K562 (cell line): ENCODE measurements at regions not wholly inside any gene's neighbourhood (a gene's known extent, or its start where the extent isn't known, plus 50 kb on each side); places are given as distances from the start of the nearest gene placed in this dataset.

Experiments used
- MAX ChIP-seq: sonication (generic); formaldehyde crosslinking; IDR thresholded peaks from 2 replicates; pipeline ENCODE4 v1.9.0; 2022; ENCODE audit warnings: mild to moderate bottlenecking, missing genetic modification reagents
- WHSC1 ChIP-seq: IDR thresholded peaks from one replicate; pipeline ENCODE4 v1.6.1; 2012; ENCODE audit warnings: low read length, control low read depth, inconsistent platforms
- ZNF232 ChIP-seq: sonication (generic); formaldehyde crosslinking; IDR thresholded peaks from 2 replicates; pipeline ENCODE4 v1.8.0; 2022; ENCODE audit warnings: mild to moderate bottlenecking, missing genetic modification reagents
- TF ChIP-seq, protein P1 (sequence below), 3 experiments: IDR thresholded peaks in 2 of 3; conservative IDR thresholded peaks in 1 of 3; 2 replicates each; pipeline ENCODE4 v1.5.1; 2011 to 2012; ENCODE audit warnings: low read length in 3 of 3, mild to moderate bottlenecking in 3 of 3, control low read depth in 2 of 3, improper control_type of control experiment in 1 of 3, inconsistent platforms in 1 of 3, low read depth in 1 of 3, mixed read lengths in 1 of 3, moderate library complexity in 1 of 3; ENCODE audit not compliant: insufficient read depth in 2 of 3

DNA sequence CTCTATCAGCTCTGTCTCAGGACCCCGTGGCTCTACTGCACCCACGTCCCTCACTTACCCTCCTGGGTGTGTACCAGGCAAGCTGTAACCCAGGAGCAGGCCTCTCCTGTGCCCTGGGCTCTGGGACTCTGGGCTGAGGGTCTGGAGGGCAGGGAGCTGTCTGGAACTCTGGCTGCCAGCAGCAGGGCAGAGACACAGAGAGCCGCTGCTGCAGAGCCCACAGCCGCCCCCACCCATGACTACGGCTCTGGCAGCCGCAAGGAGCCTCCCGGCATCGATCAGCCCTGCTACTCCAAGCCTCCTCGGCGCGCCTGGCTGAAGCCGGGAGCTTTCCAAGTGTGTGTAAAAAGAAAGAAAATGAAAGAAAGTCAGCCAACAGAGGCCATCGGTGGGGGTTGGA, 103.7 kb upstream of the ATP2B2 start:
- TF ChIP-seq, protein P1, sequence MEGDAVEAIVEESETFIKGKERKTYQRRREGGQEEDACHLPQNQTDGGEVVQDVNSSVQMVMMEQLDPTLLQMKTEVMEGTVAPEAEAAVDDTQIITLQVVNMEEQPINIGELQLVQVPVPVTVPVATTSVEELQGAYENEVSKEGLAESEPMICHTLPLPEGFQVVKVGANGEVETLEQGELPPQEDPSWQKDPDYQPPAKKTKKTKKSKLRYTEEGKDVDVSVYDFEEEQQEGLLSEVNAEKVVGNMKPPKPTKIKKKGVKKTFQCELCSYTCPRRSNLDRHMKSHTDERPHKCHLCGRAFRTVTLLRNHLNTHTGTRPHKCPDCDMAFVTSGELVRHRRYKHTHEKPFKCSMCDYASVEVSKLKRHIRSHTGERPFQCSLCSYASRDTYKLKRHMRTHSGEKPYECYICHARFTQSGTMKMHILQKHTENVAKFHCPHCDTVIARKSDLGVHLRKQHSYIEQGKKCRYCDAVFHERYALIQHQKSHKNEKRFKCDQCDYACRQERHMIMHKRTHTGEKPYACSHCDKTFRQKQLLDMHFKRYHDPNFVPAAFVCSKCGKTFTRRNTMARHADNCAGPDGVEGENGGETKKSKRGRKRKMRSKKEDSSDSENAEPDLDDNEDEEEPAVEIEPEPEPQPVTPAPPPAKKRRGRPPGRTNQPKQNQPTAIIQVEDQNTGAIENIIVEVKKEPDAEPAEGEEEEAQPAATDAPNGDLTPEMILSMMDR (IDR thresholded peaks at IDR 0.05 in 2 of 3, conservative IDR thresholded peaks at IDR 0.05 in 1 of 3; ENCODE audit: insufficient read depth in 2 of 3, low read depth in 1 of 3, low read length in 3 of 3): no peak
- no peak for TF ChIP-seq WHSC1
- TF ChIP-seq MAX (CRISPR knock-in tag): no peak
- no peak for TF ChIP-seq ZNF232
